SK-N-SH treated with all-trans-retinoic acid at 6 μM for 48 hours (cell line): ENCODE measurements at regions not wholly inside any gene's neighbourhood (a gene's known extent, or its start where the extent isn't known, plus 50 kb on each side); places are given as distances from the start of the nearest gene placed in this dataset.

Experiments used
- ATAC-seq: fragments of 200-7000 bp; cut with Tn5 transposase; 3 replicates; pipeline ENCODE4 v1.9.1; 2020; ENCODE audit warnings: mild to moderate bottlenecking, moderate library complexity
- ARNTL ChIP-seq: fragments of 450-650 bp; formaldehyde crosslinking; IDR thresholded peaks from 2 replicates; pipeline ENCODE4 v1.5.0; 2020; ENCODE audit warnings: low read depth, mild to moderate bottlenecking, moderate library complexity, borderline replicate concordance
- CSDC2 ChIP-seq: fragments of 250-450 bp; sonication (Bioruptor Pico); IDR thresholded peaks from 2 replicates; pipeline ENCODE4 v1.5.0; 2020; ENCODE audit warnings: mild to moderate bottlenecking, moderate library complexity
- ESRRG ChIP-seq: fragments of 250-450 bp; sonication (Bioruptor Pico); IDR thresholded peaks from 2 replicates; pipeline ENCODE4 v1.6.1; 2021; ENCODE audit warnings: mild to moderate bottlenecking
- ISL1 ChIP-seq: fragments of 250-450 bp; sonication (Bioruptor Pico); IDR thresholded peaks from 2 replicates; pipeline ENCODE4 v2.1.2; 2022; ENCODE audit warnings: mild to moderate bottlenecking, moderate library complexity
- OSR1 ChIP-seq: fragments of 250-450 bp; sonication (Bioruptor Pico); IDR thresholded peaks from 2 replicates; pipeline ENCODE4 v1.8.0; 2022; ENCODE audit warnings: moderate library complexity, mild to moderate bottlenecking, inconsistent platforms
- PPARA ChIP-seq: fragments of 250-450 bp; sonication (Bioruptor Pico); IDR thresholded peaks from 2 replicates; pipeline ENCODE4 v1.5.0; 2020; ENCODE audit warnings: mild to moderate bottlenecking, borderline replicate concordance
- RARB ChIP-seq: fragments of 250-450 bp; sonication (Bioruptor Pico); IDR thresholded peaks from 2 replicates; pipeline ENCODE4 v1.8.0; 2021; ENCODE audit warnings: mild to moderate bottlenecking, moderate library complexity
- SNAI2 ChIP-seq: fragments of 250-450 bp; sonication (Bioruptor Pico); IDR thresholded peaks from 2 replicates; pipeline ENCODE4 v1.5.0; 2020; ENCODE audit warnings: mild to moderate bottlenecking, moderate library complexity
- TCF4 ChIP-seq: fragments of 250-450 bp; sonication (Bioruptor Pico); IDR thresholded peaks from 2 replicates; pipeline ENCODE4 v1.8.0; 2021; ENCODE audit warnings: mild to moderate bottlenecking, moderate library complexity, borderline replicate concordance
- TOX ChIP-seq: fragments of 250-450 bp; sonication (Bioruptor Pico); IDR thresholded peaks from 2 replicates; pipeline ENCODE4 v1.8.0; 2021; ENCODE audit warnings: mild to moderate bottlenecking, moderate library complexity, borderline replicate concordance
- ZC3H10 ChIP-seq: fragments of 250-450 bp; sonication (Bioruptor Pico); IDR thresholded peaks from 2 replicates; pipeline ENCODE4 v1.5.1; 2021; ENCODE audit warnings: mild to moderate bottlenecking, moderate library complexity
- ZFP30 ChIP-seq: fragments of 450-650 bp; formaldehyde crosslinking; IDR thresholded peaks from 2 replicates; pipeline ENCODE4 v1.5.0; 2022; ENCODE audit warnings: mild to moderate bottlenecking, moderate library complexity
- ZNF565 ChIP-seq: fragments of 450-650 bp; formaldehyde crosslinking; conservative IDR thresholded peaks from 2 replicates; pipeline ENCODE4 v1.5.0; 2020; ENCODE audit warnings: low read depth, mild to moderate bottlenecking, moderate library complexity
- ZNF8 ChIP-seq: fragments of 450-650 bp; formaldehyde crosslinking; IDR thresholded peaks from 2 replicates; pipeline ENCODE4 v1.5.0; 2020; ENCODE audit warnings: mild to moderate bottlenecking, moderate library complexity
- TF ChIP-seq, protein P1 (sequence below): fragments of 250-450 bp; sonication (Bioruptor Pico); IDR thresholded peaks from 2 replicates; pipeline ENCODE4 v1.8.0; 2020; ENCODE audit warnings: mild to moderate bottlenecking, moderate library complexity, borderline replicate concordance
- TF ChIP-seq, protein P2 (sequence below): fragments of 250-450 bp; sonication (Bioruptor Pico); IDR thresholded peaks from 2 replicates; pipeline ENCODE4 v1.5.1; 2021; ENCODE audit warnings: mild to moderate bottlenecking, moderate library complexity
- TF ChIP-seq, protein P3 (sequence below): fragments of 250-450 bp; sonication (Bioruptor Pico); IDR thresholded peaks from 2 replicates; pipeline ENCODE4 v1.8.0; 2021; ENCODE audit warnings: low read depth, mild to moderate bottlenecking, moderate library complexity, borderline replicate concordance
- TF ChIP-seq, protein P4 (sequence below): fragments of 250-450 bp; sonication (Bioruptor Pico); IDR thresholded peaks from 2 replicates; pipeline ENCODE4 v1.5.0; 2020; ENCODE audit warnings: mild to moderate bottlenecking, moderate library complexity

DNA sequence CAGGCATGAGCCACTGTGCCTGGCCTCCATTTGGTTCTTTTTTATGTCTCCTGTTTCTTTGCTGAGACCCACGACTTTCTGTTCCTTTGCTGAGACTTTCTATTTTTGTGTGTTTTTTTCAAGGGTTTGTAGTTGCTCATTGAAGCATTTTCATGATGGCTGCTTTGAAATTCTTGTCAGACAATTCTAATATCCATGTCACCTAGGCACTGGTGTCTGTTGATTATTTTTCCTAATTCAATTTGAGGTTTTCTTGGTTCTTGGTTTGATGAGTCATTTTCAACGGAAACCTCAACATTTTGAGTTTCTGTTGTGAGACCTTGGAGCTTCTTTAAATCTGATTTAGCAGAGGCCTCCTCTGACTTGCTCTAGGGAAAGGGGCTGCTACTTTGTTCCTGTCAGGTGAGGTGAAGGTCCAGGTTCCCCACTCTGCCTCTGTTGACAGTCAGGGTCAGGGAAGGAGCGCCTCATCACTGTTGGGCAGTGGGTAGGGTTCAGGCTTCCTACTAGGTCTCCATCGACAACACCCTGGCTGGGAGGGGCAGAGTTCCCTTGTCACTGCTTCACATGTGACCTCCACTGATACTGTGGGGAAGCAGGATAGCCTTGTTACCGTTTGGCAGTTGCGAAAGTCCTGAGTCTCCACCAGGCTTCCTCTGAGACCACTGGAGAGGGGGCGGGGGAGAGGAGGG, 66.1 kb upstream of the SMOX start:
- ATAC-seq: peak; percentile 54
- TF ChIP-seq TOX (0 out of 2 replicates have a peak, but pooled peaks have one; percentile 38), ARNTL (CRISPR knock-in tag) (no peak), ZNF565 (CRISPR knock-in tag) (no peak), RARB (CRISPR knock-in tag) (no peak)
- TF ChIP-seq, protein P1, sequence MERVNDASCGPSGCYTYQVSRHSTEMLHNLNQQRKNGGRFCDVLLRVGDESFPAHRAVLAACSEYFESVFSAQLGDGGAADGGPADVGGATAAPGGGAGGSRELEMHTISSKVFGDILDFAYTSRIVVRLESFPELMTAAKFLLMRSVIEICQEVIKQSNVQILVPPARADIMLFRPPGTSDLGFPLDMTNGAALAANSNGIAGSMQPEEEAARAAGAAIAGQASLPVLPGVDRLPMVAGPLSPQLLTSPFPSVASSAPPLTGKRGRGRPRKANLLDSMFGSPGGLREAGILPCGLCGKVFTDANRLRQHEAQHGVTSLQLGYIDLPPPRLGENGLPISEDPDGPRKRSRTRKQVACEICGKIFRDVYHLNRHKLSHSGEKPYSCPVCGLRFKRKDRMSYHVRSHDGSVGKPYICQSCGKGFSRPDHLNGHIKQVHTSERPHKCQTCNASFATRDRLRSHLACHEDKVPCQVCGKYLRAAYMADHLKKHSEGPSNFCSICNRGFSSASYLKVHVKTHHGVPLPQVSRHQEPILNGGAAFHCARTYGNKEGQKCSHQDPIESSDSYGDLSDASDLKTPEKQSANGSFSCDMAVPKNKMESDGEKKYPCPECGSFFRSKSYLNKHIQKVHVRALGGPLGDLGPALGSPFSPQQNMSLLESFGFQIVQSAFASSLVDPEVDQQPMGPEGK: no peak
- TF ChIP-seq, protein P2, sequence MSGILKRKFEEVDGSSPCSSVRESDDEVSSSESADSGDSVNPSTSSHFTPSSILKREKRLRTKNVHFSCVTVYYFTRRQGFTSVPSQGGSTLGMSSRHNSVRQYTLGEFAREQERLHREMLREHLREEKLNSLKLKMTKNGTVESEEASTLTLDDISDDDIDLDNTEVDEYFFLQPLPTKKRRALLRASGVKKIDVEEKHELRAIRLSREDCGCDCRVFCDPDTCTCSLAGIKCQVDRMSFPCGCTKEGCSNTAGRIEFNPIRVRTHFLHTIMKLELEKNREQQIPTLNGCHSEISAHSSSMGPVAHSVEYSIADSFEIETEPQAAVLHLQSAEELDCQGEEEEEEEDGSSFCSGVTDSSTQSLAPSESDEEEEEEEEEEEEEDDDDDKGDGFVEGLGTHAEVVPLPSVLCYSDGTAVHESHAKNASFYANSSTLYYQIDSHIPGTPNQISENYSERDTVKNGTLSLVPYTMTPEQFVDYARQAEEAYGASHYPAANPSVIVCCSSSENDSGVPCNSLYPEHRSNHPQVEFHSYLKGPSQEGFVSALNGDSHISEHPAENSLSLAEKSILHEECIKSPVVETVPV (CRISPR knock-in tag): no peak
- TF ChIP-seq, all 23 proteins: peak for 1

DNA sequence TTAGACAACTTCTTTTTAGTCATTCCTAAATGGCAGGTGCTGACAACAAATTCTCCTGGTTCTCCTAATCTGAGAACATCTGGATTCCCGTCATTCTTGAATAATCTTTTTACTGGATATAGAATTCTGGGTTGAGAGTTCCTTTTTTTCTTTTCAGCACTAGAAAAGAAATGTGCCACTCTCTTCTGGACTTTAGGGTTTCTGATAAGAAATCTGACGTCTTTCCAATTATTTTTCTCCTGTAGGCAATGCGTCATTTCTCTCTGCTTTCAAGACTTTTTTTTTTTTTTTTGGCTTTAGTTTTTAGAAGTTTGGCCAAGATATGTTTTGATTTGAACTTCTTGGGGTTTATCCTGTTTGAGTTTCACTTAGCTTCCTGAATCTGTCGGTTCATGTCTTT, 66.1 kb upstream of the RNF24 start:
- no peak for ATAC-seq
- TF ChIP-seq ZFP30 (CRISPR knock-in tag) (no peak), ZC3H10 (no peak), TCF4 (CRISPR knock-in tag) (no peak), PPARA (CRISPR knock-in tag) (no peak), RARB (CRISPR knock-in tag) (no peak), OSR1 (CRISPR knock-in tag) (no peak), ZNF565 (CRISPR knock-in tag) (no peak), ZNF8 (CRISPR knock-in tag) (no peak)
- TF ChIP-seq, protein P3, sequence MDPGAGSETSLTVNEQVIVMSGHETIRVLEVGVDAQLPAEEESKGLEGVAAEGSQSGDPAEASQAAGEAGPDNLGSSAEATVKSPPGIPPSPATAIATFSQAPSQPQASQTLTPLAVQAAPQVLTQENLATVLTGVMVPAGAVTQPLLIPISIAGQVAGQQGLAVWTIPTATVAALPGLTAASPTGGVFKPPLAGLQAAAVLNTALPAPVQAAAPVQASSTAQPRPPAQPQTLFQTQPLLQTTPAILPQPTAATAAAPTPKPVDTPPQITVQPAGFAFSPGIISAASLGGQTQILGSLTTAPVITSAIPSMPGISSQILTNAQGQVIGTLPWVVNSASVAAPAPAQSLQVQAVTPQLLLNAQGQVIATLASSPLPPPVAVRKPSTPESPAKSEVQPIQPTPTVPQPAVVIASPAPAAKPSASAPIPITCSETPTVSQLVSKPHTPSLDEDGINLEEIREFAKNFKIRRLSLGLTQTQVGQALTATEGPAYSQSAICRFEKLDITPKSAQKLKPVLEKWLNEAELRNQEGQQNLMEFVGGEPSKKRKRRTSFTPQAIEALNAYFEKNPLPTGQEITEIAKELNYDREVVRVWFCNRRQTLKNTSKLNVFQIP (CRISPR knock-in tag): no peak

DNA sequence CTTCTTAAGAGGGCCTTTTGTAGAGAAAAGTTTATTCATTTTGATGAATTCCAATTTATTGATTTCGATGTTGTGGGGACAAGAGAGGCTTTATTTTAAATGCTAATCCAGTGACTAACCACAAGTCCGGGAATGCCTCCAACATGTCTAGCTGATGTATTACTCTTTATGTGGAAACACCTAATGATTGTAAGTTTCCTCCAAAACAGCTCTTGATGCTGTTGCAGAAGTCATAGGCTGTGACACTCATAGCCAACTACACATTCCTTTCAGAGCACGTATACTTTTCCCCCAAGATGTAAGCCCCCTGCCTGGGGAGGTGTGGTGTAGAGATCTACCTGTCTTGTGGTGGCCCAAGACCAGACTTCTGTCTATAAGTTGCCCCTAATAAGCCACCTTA, 61.3 kb upstream of the RNF24 start:
- peak; percentile 72 for ATAC-seq
- TF ChIP-seq SNAI2 (CRISPR knock-in tag) (no peak), CSDC2 (CRISPR knock-in tag) (no peak), ZC3H10 (peak; percentile 70; the same call in 1 of the 2 replicates), PPARA (CRISPR knock-in tag) (no peak), TOX (no peak), ESRRG (CRISPR knock-in tag) (no peak), OSR1 (CRISPR knock-in tag) (no peak)
- TF ChIP-seq, protein P4, sequence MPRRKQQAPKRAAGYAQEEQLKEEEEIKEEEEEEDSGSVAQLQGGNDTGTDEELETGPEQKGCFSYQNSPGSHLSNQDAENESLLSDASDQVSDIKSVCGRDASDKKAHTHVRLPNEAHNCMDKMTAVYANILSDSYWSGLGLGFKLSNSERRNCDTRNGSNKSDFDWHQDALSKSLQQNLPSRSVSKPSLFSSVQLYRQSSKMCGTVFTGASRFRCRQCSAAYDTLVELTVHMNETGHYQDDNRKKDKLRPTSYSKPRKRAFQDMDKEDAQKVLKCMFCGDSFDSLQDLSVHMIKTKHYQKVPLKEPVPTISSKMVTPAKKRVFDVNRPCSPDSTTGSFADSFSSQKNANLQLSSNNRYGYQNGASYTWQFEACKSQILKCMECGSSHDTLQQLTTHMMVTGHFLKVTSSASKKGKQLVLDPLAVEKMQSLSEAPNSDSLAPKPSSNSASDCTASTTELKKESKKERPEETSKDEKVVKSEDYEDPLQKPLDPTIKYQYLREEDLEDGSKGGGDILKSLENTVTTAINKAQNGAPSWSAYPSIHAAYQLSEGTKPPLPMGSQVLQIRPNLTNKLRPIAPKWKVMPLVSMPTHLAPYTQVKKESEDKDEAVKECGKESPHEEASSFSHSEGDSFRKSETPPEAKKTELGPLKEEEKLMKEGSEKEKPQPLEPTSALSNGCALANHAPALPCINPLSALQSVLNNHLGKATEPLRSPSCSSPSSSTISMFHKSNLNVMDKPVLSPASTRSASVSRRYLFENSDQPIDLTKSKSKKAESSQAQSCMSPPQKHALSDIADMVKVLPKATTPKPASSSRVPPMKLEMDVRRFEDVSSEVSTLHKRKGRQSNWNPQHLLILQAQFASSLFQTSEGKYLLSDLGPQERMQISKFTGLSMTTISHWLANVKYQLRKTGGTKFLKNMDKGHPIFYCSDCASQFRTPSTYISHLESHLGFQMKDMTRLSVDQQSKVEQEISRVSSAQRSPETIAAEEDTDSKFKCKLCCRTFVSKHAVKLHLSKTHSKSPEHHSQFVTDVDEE (CRISPR knock-in tag): no peak
- TF ChIP-seq, protein P1: no peak

DNA sequence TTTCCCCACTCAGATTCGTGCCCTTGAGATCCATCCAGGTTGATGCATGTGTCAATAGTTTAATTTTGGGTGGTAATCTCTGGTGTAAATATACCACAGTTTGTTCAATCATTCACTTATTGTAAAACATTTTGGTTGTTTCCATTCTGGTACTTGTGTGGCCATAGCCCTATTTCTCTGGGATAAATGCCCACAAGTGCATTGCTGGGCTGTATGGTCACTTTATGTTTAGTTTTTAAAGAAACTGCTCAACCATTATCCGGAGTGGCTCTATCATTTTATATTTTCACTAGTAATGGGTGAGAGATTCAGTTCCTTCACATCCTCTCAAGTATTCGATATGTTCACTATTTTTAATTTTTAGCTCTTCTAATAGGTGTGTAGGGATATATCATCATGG, 60.7 kb upstream of the RNF24 start:
- no peak; the same call in 2 of the 3 replicates for ATAC-seq
- TF ChIP-seq RARB (CRISPR knock-in tag) (no peak), ISL1 (no peak)
- TF ChIP-seq, protein P3 (CRISPR knock-in tag): no peak
